Ascending aorta (tissue), 2 donors: ENCODE measurements at regions not wholly inside any gene's neighbourhood (a gene's known extent, or its start where the extent isn't known, plus 50 kb on each side); places are given as distances from the start of the nearest gene placed in this dataset.

ENCODE experiments used
- DNase-seq, 2 donors: peaks; one replicate each; pipeline ENCODE4 v3.0.0-alpha.2; 2019; ENCODE audit warnings: low spot score in 2 of 2
- H3K27ac ChIP-seq, 2 donors: fragments of 200-600 bp; sonication (generic); one replicate each; pipeline ENCODE4 v1.5.1; 2016 to 2017; ENCODE audit warnings: mild to moderate bottlenecking in 1 of 2
- H3K27me3 ChIP-seq: fragments of 200-600 bp; sonication (generic); one replicate; pipeline ENCODE4 v1.5.1; 2017
- H3K36me3 ChIP-seq, 2 donors: fragments of 200-600 bp; sonication (generic); one replicate each; pipeline ENCODE4 v1.5.1; 2016
- H3K4me1 ChIP-seq, 2 donors: fragments of 200-600 bp; sonication (generic); one replicate each; pipeline ENCODE4 v1.5.1; 2016 to 2017; ENCODE audit warnings: mild to moderate bottlenecking in 1 of 2
- H3K4me3 ChIP-seq, 2 donors: fragments of 200-600 bp; sonication (generic); one replicate each; pipeline ENCODE4 v1.5.1; 2016 to 2017; ENCODE audit warnings: mild to moderate bottlenecking in 1 of 2
- H3K9me3 ChIP-seq, 2 donors: fragments of 200-600 bp; sonication (generic); one replicate each; pipeline ENCODE4 v1.5.1; 2016
- intact Hi-C: fragments of 100-400 bp; cut with DNase I; formaldehyde crosslinking; loops from one replicate; pipeline ENCODE4 v1.15.1; 2023
- TF ChIP-seq, protein P1 (sequence below), 3 experiments: fragments of 200-600 bp in 2 of 3; fragments of 450-650 bp in 1 of 3; sonication (generic) in 2 of 3; IDR thresholded peaks; one replicate each; pipeline ENCODE4 v1.5.1; 2016 to 2019; ENCODE audit warnings: antibody characterized with exemption in 3 of 3, mild to moderate bottlenecking in 1 of 3, moderate library complexity in 1 of 3

DNA sequence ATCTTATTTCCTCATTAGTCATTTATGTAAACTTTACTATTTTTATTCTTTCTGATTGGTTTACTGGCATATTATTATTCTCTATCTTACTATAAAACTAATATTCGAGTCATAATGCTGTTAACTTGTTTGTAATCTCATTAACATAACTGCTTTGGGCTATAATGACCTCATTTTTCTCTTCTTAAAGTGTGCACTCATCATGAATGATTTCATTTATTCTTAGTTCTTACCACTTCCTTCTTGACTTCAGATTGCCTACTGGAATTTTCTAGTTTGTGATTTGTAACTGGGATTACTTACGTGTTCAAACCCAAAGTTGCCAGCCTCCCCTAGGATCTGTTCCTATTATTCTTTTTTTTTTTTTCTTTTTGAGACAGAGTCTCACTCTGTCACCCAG lies 91.8 kb upstream of the TNFAIP3 start:
- H3K27me3 ChIP-seq: no peaks in the 10 kb centered on the region
- H3K36me3 ChIP-seq: no peaks in the 10 kb centered on the region

DNA sequence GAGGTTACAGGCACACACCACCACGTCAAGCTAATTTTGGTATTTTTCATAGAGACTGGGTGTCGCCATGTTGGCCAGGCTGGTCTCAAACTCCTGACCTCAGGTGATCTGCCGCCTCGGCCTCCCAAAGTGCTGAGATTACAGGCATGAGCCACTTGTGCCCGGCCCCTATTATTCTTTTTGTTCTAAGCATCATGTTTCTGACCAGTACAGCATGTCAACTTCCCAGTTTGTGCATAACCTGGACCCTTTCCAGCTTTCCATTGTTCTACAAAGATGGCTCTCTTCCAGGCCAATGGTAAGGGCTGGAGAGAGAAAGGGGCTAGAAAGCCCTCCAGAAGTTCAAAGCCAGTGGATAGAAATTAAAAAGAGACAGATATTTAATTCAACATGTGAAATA lies 91.3 kb upstream of the TNFAIP3 start:
- Histone ChIP-seq H3K9me3 (no peaks in the 10 kb centered on the region), H3K27ac (no peak overlapping the region), H3K4me1 (no peaks in the 10 kb centered on the region), H3K36me3 (no peaks in the 10 kb centered on the region), H3K27me3 (no peaks in the 10 kb centered on the region), H3K4me3 (no peak overlapping the region)
- intact Hi-C loops: no loop called here
- no peak for DNase-seq
- TF ChIP-seq, protein P1, sequence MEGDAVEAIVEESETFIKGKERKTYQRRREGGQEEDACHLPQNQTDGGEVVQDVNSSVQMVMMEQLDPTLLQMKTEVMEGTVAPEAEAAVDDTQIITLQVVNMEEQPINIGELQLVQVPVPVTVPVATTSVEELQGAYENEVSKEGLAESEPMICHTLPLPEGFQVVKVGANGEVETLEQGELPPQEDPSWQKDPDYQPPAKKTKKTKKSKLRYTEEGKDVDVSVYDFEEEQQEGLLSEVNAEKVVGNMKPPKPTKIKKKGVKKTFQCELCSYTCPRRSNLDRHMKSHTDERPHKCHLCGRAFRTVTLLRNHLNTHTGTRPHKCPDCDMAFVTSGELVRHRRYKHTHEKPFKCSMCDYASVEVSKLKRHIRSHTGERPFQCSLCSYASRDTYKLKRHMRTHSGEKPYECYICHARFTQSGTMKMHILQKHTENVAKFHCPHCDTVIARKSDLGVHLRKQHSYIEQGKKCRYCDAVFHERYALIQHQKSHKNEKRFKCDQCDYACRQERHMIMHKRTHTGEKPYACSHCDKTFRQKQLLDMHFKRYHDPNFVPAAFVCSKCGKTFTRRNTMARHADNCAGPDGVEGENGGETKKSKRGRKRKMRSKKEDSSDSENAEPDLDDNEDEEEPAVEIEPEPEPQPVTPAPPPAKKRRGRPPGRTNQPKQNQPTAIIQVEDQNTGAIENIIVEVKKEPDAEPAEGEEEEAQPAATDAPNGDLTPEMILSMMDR (IDR thresholded peaks at IDR 0.05): no peak

More for the DNA sequence above, 91.8 kb upstream of the TNFAIP3 start:
- Histone ChIP-seq H3K27ac (no peak overlapping the region), H3K4me1 (no peaks in the 10 kb centered on the region), H3K4me3 (no peak overlapping the region), H3K9me3 (no peaks in the 10 kb centered on the region)
- intact Hi-C loops: no loop called here
- no peak for DNase-seq
- TF ChIP-seq, protein P1 (IDR thresholded peaks at IDR 0.05): no peak

DNA sequence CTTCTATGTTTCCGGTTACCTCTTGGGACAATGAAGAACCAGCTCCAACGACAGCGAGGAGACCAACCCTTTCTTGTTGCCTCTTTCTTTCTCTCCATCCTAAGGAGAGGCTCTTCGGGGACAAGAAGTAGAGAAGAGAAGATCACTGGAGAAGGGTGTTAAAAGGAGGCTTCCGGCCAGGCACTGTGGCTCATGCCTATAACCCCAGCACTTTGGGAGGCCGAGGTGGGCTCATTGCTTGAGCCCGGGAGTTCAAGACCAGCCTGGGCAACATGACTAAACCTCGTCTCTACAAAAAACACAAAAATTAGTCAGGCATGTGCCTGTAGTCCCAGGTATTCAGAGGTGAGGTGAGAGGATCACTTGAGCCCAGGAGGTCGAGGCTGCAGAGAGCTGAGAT lies 90.8 kb upstream of the TNFAIP3 start:
- no peaks in the 10 kb centered on the region for H3K4me1 ChIP-seq

DNA sequence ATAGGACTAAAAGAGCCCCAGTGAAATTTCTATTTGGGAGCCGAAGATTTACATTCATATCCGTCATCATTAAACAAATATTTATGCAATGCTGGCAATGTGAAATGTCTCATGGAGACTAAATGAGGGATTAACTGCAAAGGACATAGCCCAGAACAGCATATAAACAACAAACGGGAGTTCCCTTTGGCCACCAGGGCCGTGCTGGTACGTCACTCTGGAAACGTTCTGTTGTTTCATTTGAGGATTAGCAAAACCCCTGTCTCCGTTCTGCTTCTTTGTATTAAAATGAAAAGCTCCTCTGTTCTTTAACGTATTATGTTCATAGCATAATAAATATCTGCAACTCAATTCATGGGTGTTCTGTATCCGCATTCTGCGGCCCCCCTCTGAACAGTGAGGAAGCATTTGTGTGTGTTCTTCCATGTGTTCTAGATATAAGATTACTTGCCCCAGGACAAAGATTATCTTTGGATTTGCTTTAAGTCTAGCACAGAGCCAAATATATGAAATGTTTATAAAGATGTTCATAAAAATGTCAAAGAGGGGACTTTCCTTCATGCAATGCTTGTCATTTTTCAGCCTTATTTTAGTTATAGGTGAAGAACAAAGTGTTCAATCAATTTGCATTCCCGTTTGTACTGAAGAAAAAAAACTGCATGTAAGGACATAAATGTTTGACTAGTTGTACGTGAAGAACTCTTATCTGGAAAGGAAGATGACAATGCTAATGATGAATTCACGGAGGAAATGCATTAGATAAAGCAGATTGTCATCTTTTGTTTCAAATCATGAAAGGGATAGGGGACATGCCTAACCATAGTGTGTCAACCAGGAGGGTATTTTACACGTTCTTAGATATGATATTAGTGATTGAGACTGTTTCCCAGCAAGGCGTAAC lies 90.0 kb upstream of the TNFAIP3 start:
- intact Hi-C loops: no loop called here
- H3K4me1 ChIP-seq: no peaks in the 10 kb centered on the region
- TF ChIP-seq, protein P1 (IDR thresholded peaks at IDR 0.05): no peak
- H3K27me3 ChIP-seq: no peaks in the 10 kb centered on the region
- H3K36me3 ChIP-seq: no peaks in the 10 kb centered on the region
- no peak overlapping the region for H3K4me3 ChIP-seq
- no peak overlapping the region for H3K27ac ChIP-seq
- DNase-seq: no peak
- H3K9me3 ChIP-seq: no peaks in the 10 kb centered on the region

More for the DNA sequence above, 90.8 kb upstream of the TNFAIP3 start:
- TF ChIP-seq, protein P1 (IDR thresholded peaks at IDR 0.05): no peak
- intact Hi-C loops: no loop called here
- no peak for DNase-seq
- Histone ChIP-seq H3K9me3 (no peaks in the 10 kb centered on the region), H3K36me3 (no peaks in the 10 kb centered on the region), H3K27me3 (no peaks in the 10 kb centered on the region), H3K4me3 (no peak overlapping the region), H3K27ac (no peak overlapping the region)

DNA sequence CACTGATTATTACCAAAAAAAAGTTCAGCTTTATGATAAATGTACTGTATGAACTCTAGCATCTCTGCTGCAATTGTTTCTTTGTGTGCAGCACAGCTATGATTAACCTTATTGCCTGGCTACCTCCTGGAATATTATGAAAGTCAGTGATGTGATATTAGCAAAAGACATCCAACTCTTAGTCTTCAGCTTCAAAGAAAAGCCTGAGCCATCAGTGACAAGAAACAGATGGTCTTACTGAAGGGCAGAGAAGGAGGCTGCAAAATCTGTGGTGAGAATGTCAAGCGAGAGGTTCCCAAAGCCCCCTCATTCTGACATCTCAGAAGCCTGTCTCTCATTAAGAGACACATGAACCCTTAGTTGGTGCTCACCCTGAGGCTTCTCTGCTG lies 89.4 kb upstream of the TNFAIP3 start:
- H3K4me3 ChIP-seq: no peak overlapping the region
- H3K9me3 ChIP-seq: no peaks in the 10 kb centered on the region
- H3K4me1 ChIP-seq: no peaks in the 10 kb centered on the region
- intact Hi-C loops: no loop called here
- DNase-seq: no peak
- no peaks in the 10 kb centered on the region for H3K27me3 ChIP-seq
- H3K36me3 ChIP-seq: no peaks in the 10 kb centered on the region
- TF ChIP-seq, protein P1 (IDR thresholded peaks at IDR 0.05): no peak
- no peak overlapping the region for H3K27ac ChIP-seq
